GM18907 (cell line): ENCODE measurements at regions not wholly inside any gene's neighbourhood (a gene's known extent, or its start where the extent isn't known, plus 50 kb on each side); places are given as distances from the start of the nearest gene placed in this dataset.

Experiments
- ATAC-seq: cut with Tn5 transposase; IDR thresholded peaks from one replicate; pipeline ENCODE4 v1.9.1; 2021; ENCODE audit warnings: mild to moderate bottlenecking, moderate library complexity; ENCODE audit not compliant: unreplicated experiment

- peak; percentile 15 for ATAC-seq
Measured at GRCh38 chr15:89400116-89400781, 65.6 kb upstream of the POLG start.

GRCh38 chr15:89399238-89400115, 64.9 kb upstream of the POLG start:
- ATAC-seq: peak; percentile 73

GRCh38 chr15:89398896-89399237, 64.2 kb upstream of the POLG start:
- ATAC-seq: no peak

- ATAC-seq: no peak
Measured at GRCh38 chr15:89397653-89398023, 63.0 kb upstream of the POLG start.

GRCh38 chr15:89396723-89397652, 62.4 kb upstream of the POLG start:
- no peak for ATAC-seq

GRCh38 chr15:89395996-89396395, 61.4 kb upstream of the POLG start:
- no peak for ATAC-seq

GRCh38 chr15:89395461-89395871, 60.8 kb upstream of the POLG start:
- ATAC-seq: no peak

GRCh38 chr15:89395031-89395430, 60.4 kb upstream of the POLG start:
- no peak for ATAC-seq

- ATAC-seq: no peak
Measured at GRCh38 chr15:89393056-89393455, 58.4 kb upstream of the POLG start.

GRCh38 chr15:89391685-89392257, 57.1 kb upstream of the POLG start:
- no peak for ATAC-seq

GRCh38 chr15:89389841-89390603, 55.4 kb upstream of the POLG start:
- no peak for ATAC-seq

- ATAC-seq: no peak
Measured at GRCh38 chr15:89387140-89387903, 52.7 kb upstream of the POLG start.

- ATAC-seq: no peak
Measured at GRCh38 chr15:89385596-89386331, 51.1 kb upstream of the POLG start.
